ENCODE measurements at regions not wholly inside any gene's neighbourhood (a gene's known extent, or its start where the extent isn't known, plus 50 kb on each side); places are given as distances from the start of the nearest gene placed in this dataset.

DNA sequence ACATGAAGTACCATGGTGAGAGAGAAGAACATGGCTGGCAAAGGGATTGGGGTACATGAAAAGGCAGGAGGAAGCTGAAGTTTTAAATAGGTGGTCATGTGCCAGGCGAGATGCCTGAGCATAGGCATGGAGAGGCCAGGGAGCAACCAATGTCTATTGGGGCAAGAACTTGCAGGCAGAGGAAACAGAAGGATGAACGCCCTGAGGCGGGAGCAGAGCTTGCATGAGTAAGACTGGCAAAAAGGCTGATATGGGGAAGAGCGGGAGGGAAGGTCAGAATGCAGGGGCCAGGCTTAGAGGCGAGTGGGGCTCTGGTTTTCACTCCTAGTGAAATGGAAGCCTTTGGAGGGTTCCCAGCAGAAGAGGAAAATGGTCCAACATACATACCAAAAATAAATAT, 52.5 kb upstream of the VSTM5 start:
- Histone ChIP-seq H3K4me3 (no peak overlapping the region), H3K9me3 (no peaks in the 10 kb centered on the region), H3K27me3 (no peaks in the 10 kb centered on the region), H3K27ac (no peak overlapping the region), H3K36me3 (no peaks in the 10 kb centered on the region), H3K4me1 (no peaks in the 10 kb centered on the region)
- TF ChIP-seq, protein P1, sequence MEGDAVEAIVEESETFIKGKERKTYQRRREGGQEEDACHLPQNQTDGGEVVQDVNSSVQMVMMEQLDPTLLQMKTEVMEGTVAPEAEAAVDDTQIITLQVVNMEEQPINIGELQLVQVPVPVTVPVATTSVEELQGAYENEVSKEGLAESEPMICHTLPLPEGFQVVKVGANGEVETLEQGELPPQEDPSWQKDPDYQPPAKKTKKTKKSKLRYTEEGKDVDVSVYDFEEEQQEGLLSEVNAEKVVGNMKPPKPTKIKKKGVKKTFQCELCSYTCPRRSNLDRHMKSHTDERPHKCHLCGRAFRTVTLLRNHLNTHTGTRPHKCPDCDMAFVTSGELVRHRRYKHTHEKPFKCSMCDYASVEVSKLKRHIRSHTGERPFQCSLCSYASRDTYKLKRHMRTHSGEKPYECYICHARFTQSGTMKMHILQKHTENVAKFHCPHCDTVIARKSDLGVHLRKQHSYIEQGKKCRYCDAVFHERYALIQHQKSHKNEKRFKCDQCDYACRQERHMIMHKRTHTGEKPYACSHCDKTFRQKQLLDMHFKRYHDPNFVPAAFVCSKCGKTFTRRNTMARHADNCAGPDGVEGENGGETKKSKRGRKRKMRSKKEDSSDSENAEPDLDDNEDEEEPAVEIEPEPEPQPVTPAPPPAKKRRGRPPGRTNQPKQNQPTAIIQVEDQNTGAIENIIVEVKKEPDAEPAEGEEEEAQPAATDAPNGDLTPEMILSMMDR (IDR thresholded peaks at IDR 0.05): no peak
- TF ChIP-seq EP300 (IDR thresholded peaks at IDR 0.05) (no peak), POLR2A (IDR thresholded peaks at IDR 0.05) (no peak), POLR2AphosphoS5 (IDR thresholded peaks at IDR 0.05) (no peak)
- DNase-seq (ENCODE audit: low spot score in 2 of 2): no peak
- whole genome bisulfite sequencing: 71% methylated on average over 5 of the region's 5 CpGs

DNA sequence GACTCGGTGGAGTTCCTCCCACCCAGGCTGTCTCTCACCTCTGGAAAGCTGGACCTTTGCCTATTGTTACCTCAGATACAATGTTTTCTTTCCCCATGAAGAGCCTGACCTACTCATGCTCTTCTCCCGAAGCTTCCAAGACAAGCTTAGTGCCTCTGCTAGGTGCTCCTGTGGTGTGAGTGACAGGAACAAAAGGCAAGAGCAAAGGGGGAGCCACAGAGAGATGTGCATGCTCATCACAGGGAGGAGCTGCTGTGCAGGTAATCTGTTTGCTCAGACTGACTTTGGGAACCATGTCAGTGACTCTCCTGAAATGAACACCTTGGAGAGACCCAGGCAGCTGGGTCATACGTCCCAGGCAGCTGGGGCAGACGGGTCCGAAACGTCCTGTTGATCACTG, 53.6 kb upstream of the VSTM5 start:
- no peaks in the 10 kb centered on the region for H3K4me1 ChIP-seq
- WGBS: 64% methylated on average over 6 of the region's 6 CpGs
- H3K27ac ChIP-seq: no peak overlapping the region
- no peaks in the 10 kb centered on the region for H3K36me3 ChIP-seq
- TF ChIP-seq, protein P1 (IDR thresholded peaks at IDR 0.05): no peak
- TF ChIP-seq POLR2AphosphoS5 (IDR thresholded peaks at IDR 0.05) (no peak), POLR2A (IDR thresholded peaks at IDR 0.05) (no peak), EP300 (IDR thresholded peaks at IDR 0.05) (no peak)
- no peaks in the 10 kb centered on the region for H3K9me3 ChIP-seq
- no peak for DNase-seq (ENCODE audit: low spot score in 2 of 2)
- H3K27me3 ChIP-seq: no peaks in the 10 kb centered on the region
- H3K4me3 ChIP-seq: no peak overlapping the region

GRCh38 chr11:93904716-93905115, 54.3 kb upstream of the VSTM5 start:
- Histone ChIP-seq H3K9me3 (no peaks in the 10 kb centered on the region), H3K27me3 (no peaks in the 10 kb centered on the region), H3K27ac (no peak overlapping the region), H3K4me3 (no peak overlapping the region), H3K4me1 (no peaks in the 10 kb centered on the region), H3K36me3 (no peaks in the 10 kb centered on the region)
- no peak for DNase-seq (ENCODE audit: low spot score in 2 of 2)
- WGBS: 50% methylated on average over 2 of the region's 2 CpGs
- TF ChIP-seq POLR2AphosphoS5 (IDR thresholded peaks at IDR 0.05) (no peak), POLR2A (IDR thresholded peaks at IDR 0.05) (no peak), EP300 (IDR thresholded peaks at IDR 0.05) (no peak)

GRCh38 chr11:93905384-93905783, 55.0 kb upstream of the VSTM5 start:
- H3K9me3 ChIP-seq: no peaks in the 10 kb centered on the region
- no peaks in the 10 kb centered on the region for H3K36me3 ChIP-seq
- TF ChIP-seq, protein P1 (IDR thresholded peaks at IDR 0.05): no peak
- no peak for TF ChIP-seq POLR2A (IDR thresholded peaks at IDR 0.05)
- TF ChIP-seq POLR2AphosphoS5 (IDR thresholded peaks at IDR 0.05): no peak
- no peak for TF ChIP-seq EP300 (IDR thresholded peaks at IDR 0.05)
- no peak overlapping the region for H3K4me3 ChIP-seq
- no peaks in the 10 kb centered on the region for H3K4me1 ChIP-seq
- no peak for DNase-seq (ENCODE audit: low spot score in 2 of 2)
- no peaks in the 10 kb centered on the region for H3K27me3 ChIP-seq
- no peak overlapping the region for H3K27ac ChIP-seq
- 74% methylated on average over 2 of the region's 3 CpGs for WGBS

DNA sequence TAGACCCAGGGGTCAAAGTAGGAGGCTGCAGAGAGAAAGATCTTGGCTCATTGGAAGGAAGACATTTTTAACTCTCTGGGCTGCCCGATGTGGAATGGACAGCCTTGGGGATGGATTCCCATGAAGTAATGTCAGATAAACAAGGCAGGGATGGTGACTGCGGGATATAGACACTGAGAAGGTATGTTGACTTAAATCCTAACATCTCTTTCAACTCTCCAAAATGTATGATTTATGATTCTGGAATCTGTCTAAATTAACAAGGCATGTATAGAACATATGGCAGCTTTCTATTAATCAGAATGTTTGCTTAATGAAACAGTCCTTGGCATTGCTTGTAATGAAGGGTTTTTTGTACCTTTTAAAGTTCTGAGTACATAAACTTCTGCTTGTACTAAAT, 56.1 kb upstream of the VSTM5 start:
- Histone ChIP-seq H3K9me3 (no peaks in the 10 kb centered on the region), H3K4me3 (no peak overlapping the region), H3K36me3 (no peaks in the 10 kb centered on the region), H3K27me3 (no peaks in the 10 kb centered on the region), H3K4me1 (no peaks in the 10 kb centered on the region), H3K27ac (no peak overlapping the region)
- DNase-seq (ENCODE audit: low spot score in 2 of 2): no peak
- TF ChIP-seq EP300 (IDR thresholded peaks at IDR 0.05) (no peak), POLR2AphosphoS5 (IDR thresholded peaks at IDR 0.05) (no peak), POLR2A (IDR thresholded peaks at IDR 0.05) (no peak)
- TF ChIP-seq, protein P1 (IDR thresholded peaks at IDR 0.05): no peak
- 75% methylated on average over 2 of the region's 2 CpGs for WGBS

- Histone ChIP-seq H3K4me1 (no peaks in the 10 kb centered on the region), H3K27me3 (no peaks in the 10 kb centered on the region), H3K4me3 (no peak overlapping the region), H3K27ac (no peak overlapping the region), H3K9me3 (no peaks in the 10 kb centered on the region), H3K36me3 (no peaks in the 10 kb centered on the region)
- 50% methylated on average over 1 of the region's 1 CpG for WGBS
- no peak for DNase-seq (ENCODE audit: low spot score in 2 of 2)
- TF ChIP-seq, protein P1 (IDR thresholded peaks at IDR 0.05): no peak
- TF ChIP-seq EP300 (IDR thresholded peaks at IDR 0.05) (no peak), POLR2AphosphoS5 (IDR thresholded peaks at IDR 0.05) (no peak), POLR2A (IDR thresholded peaks at IDR 0.05) (no peak)
Measured at GRCh38 chr11:93907901-93908300, 57.5 kb upstream of the VSTM5 start.
